ENCODE measurements at regions not wholly inside any gene's neighbourhood (a gene's known extent, or its start where the extent isn't known, plus 50 kb on each side); places are given as distances from the start of the nearest gene placed in this dataset.

- Histone ChIP-seq H3K36me3 (no peaks in the 10 kb centered on the region), H3K27me3 (no peaks in the 10 kb centered on the region), H3K9me3 (no peaks in the 10 kb centered on the region), H3K4me3 (no peak overlapping the region), H3K27ac (no peak overlapping the region), H3K4me1 (ENCODE audit: insufficient read depth) (no peaks in the 10 kb centered on the region)
- intact Hi-C loops (cut with DNase I) = no loop called here
- WGBS, 3 donors = 30 to 39% (median 31%) methylated on average over 1 of the region's 1 CpG
- TF ChIP-seq CTCF (IDR thresholded peaks at IDR 0.05) (no peak), POLR2A (IDR thresholded peaks at IDR 0.05) (no peak), EP300 (IDR thresholded peaks at IDR 0.05) (no peak)
- DNase-seq = no peak
Measured at GRCh38 chr12:25723336-25723735, 170.3 kb upstream of the LMNTD1 start.

GRCh38 chr12:25723921-25724491 lies 170.9 kb upstream of the LMNTD1 start:
- no peak overlapping the region for H3K4me3 ChIP-seq
- H3K36me3 ChIP-seq = no peaks in the 10 kb centered on the region
- WGBS, 3 donors = 65 to 73% (median 71%) methylated on average over 4 of the region's 4 CpGs
- TF ChIP-seq CTCF (IDR thresholded peaks at IDR 0.05) = no peak
- TF ChIP-seq POLR2A (IDR thresholded peaks at IDR 0.05) = no peak
- no peak for TF ChIP-seq EP300 (IDR thresholded peaks at IDR 0.05)
- H3K4me1 ChIP-seq (ENCODE audit: insufficient read depth) = no peaks in the 10 kb centered on the region
- DNase-seq = no peak
- H3K27me3 ChIP-seq = no peaks in the 10 kb centered on the region
- intact Hi-C loops (cut with DNase I) = no loop called here
- H3K27ac ChIP-seq = no peak overlapping the region
- H3K9me3 ChIP-seq = no peaks in the 10 kb centered on the region

DNA sequence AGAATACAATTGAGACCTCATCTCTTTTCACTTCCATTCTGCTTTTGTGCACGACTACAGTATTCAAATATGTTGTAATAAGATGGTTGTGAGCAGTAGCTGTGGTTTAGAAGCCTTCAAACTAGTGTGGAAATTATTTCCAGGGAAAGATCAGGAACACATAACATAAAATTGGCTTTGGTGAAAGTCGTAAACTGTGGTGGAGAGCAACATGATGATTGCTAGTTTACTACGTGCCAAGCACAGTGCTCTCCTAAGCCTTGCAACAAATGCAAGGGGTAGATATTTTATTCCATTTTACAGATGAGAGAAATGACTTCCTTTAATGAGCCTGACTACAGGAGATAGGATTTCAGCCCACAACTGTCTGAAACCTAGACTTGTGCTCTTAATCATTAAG lies 172.4 kb upstream of the LMNTD1 start:
- H3K9me3 ChIP-seq = no peaks in the 10 kb centered on the region
- WGBS, 3 donors = 66 to 88% (median 87%) methylated on average over 3 of the region's 3 CpGs
- H3K4me1 ChIP-seq (ENCODE audit: insufficient read depth) = no peaks in the 10 kb centered on the region
- no peak overlapping the region for H3K27ac ChIP-seq
- intact Hi-C loops (cut with DNase I) = no loop called here
- TF ChIP-seq POLR2A (IDR thresholded peaks at IDR 0.05) (no peak), EP300 (IDR thresholded peaks at IDR 0.05) (no peak)
- no peak overlapping the region for H3K4me3 ChIP-seq
- H3K36me3 ChIP-seq = no peaks in the 10 kb centered on the region
- no peaks in the 10 kb centered on the region for H3K27me3 ChIP-seq
- no peak for DNase-seq

GRCh38 chr12:25725931-25726330 lies 172.8 kb upstream of the LMNTD1 start:
- intact Hi-C loops (cut with DNase I) = no loop called here
- 25 to 37% (median 33%) methylated on average over 1 of the region's 1 CpG for WGBS, 3 donors
- Histone ChIP-seq H3K27ac (no peak overlapping the region), H3K4me1 (ENCODE audit: insufficient read depth) (no peaks in the 10 kb centered on the region), H3K27me3 (no peaks in the 10 kb centered on the region), H3K9me3 (no peaks in the 10 kb centered on the region), H3K4me3 (no peak overlapping the region), H3K36me3 (no peaks in the 10 kb centered on the region)
- no peak for DNase-seq
- no peak for TF ChIP-seq POLR2A (IDR thresholded peaks at IDR 0.05)
- TF ChIP-seq CTCF (IDR thresholded peaks at IDR 0.05) = no peak
- TF ChIP-seq EP300 (IDR thresholded peaks at IDR 0.05) = no peak

- no peak for DNase-seq
- intact Hi-C loops (cut with DNase I) = no loop called here
Measured at GRCh38 chr12:25728056-25728595, 175.0 kb upstream of the LMNTD1 start.

More at GRCh38 chr12:25728056-25728595, 175.0 kb upstream of the LMNTD1 start:
- Histone ChIP-seq H3K36me3 (no peaks in the 10 kb centered on the region), H3K9me3 (no peaks in the 10 kb centered on the region), H3K27ac (no peak overlapping the region), H3K27me3 (no peaks in the 10 kb centered on the region), H3K4me3 (no peak overlapping the region), H3K4me1 (ENCODE audit: insufficient read depth) (no peaks in the 10 kb centered on the region)
- WGBS, 3 donors = 4 to 20% (median 18%) methylated on average over 2 of the region's 2 CpGs
- no peak for TF ChIP-seq EP300 (IDR thresholded peaks at IDR 0.05)
- no peak for TF ChIP-seq CTCF (IDR thresholded peaks at IDR 0.05)
- TF ChIP-seq POLR2A (IDR thresholded peaks at IDR 0.05) = no peak
